HepG2 (cell line): ENCODE measurements at regions not wholly inside any gene's neighbourhood (a gene's known extent, or its start where the extent isn't known, plus 50 kb on each side); places are given as distances from the start of the nearest gene placed in this dataset.

Source experiments
- CHD4 ChIP-seq: fragments of 200-600 bp; sonication (generic); IDR thresholded peaks from 2 replicates; pipeline ENCODE4 v1.7.0; 2017; ENCODE audit warnings: mild to moderate bottlenecking, low read length, borderline replicate concordance
- CTCF ChIP-seq: sonication (generic); formaldehyde crosslinking; IDR thresholded peaks from 2 replicates; pipeline ENCODE4 v1.5.0; 2020; ENCODE audit warnings: mild to moderate bottlenecking, missing genetic modification reagents, moderate library complexity
- MXD1 ChIP-seq: sonication (generic); formaldehyde crosslinking; IDR thresholded peaks from 2 replicates; pipeline ENCODE4 v1.4.0; 2020; ENCODE audit warnings: mild to moderate bottlenecking, missing genetic modification reagents
- POLR2A ChIP-seq, 2 experiments: IDR thresholded peaks; 2 replicates each; pipeline ENCODE4 v1.6.1; 2011; ENCODE audit warnings: low read depth in 2 of 2, low read length in 2 of 2, mild to moderate bottlenecking in 1 of 2, moderate library complexity in 1 of 2; ENCODE audit not compliant: insufficient read depth in 1 of 2
- PRDM10 ChIP-seq: sonication (generic); formaldehyde crosslinking; IDR thresholded peaks from 2 replicates; pipeline ENCODE4 v1.4.0; 2020; ENCODE audit warnings: low read depth, missing genetic modification reagents
- RBFOX2 ChIP-seq: fragments of 200-400 bp; formaldehyde crosslinking; IDR thresholded peaks from 2 replicates; pipeline ENCODE4 v1.6.1; 2017; ENCODE audit warnings: low read depth, mild to moderate bottlenecking, low read length
- RXRA ChIP-seq: sonication (generic); formaldehyde crosslinking; IDR thresholded peaks from 2 replicates; pipeline ENCODE4 v1.5.1; 2020; ENCODE audit warnings: missing genetic modification reagents
- STAT6 ChIP-seq: sonication (generic); formaldehyde crosslinking; IDR thresholded peaks from 2 replicates; pipeline ENCODE4 v1.4.0; 2020; ENCODE audit warnings: missing genetic modification reagents, mild to moderate bottlenecking, borderline replicate concordance
- ZNF724P ChIP-seq: sonication (generic); formaldehyde crosslinking; IDR thresholded peaks from 2 replicates; pipeline ENCODE4 v1.8.0; 2022; ENCODE audit warnings: missing genetic modification reagents, borderline replicate concordance
- TF ChIP-seq, protein P1 (sequence below): sonication (generic); formaldehyde crosslinking; IDR thresholded peaks from 2 replicates; pipeline ENCODE4 v1.5.0; 2020; ENCODE audit warnings: missing genetic modification reagents, mild to moderate bottlenecking, borderline replicate concordance

DNA sequence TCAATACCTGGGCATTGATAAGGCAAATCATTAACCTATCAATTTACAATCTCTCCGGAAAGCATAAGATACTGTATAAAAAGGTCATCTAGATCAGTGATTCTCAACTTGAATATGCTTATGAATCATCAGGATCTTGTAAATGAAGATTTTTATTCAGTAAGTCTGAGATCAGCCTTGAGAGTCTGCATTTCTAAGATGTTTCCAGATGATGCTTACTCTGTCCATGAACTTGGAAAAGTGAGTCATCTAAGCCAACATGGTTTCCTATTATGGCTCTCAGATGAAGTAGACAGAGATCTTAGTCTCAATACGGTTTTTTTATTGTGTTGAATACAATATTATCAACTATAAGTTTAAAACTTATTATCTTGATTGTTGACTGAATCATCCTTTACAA, 226.4 kb upstream of the KIRREL3 start:
- no peak for TF ChIP-seq MXD1 (CRISPR knock-in tag)
- TF ChIP-seq CTCF = no peak
- TF ChIP-seq PRDM10 (CRISPR knock-in tag) = no peak
- TF ChIP-seq STAT6 (CRISPR knock-in tag) = no peak
- no peak for TF ChIP-seq POLR2A (IDR thresholded peaks at IDR 0.05; ENCODE audit: insufficient read depth in 1 of 2, low read depth in 2 of 2, low read length in 2 of 2)
- TF ChIP-seq, protein P1, sequence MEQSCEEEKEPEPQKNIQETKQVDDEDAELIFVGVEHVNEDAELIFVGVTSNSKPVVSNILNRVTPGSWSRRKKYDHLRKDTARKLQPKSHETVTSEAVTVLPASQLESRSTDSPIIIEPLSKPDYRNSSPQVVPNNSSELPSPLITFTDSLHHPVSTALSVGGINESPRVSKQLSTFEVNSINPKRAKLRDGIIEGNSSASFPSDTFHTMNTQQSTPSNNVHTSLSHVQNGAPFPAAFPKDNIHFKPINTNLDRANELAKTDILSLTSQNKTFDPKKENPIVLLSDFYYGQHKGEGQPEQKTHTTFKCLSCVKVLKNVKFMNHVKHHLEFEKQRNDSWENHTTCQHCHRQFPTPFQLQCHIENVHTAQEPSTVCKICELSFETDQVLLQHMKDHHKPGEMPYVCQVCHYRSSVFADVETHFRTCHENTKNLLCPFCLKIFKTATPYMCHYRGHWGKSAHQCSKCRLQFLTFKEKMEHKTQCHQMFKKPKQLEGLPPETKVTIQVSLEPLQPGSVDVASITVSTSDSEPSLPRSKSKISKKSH (CRISPR knock-in tag) = no peak
- TF ChIP-seq RBFOX2 = no peak
- TF ChIP-seq CHD4 = no peak
- no peak for TF ChIP-seq ZNF724P (CRISPR knock-in tag)
- TF ChIP-seq RXRA (CRISPR knock-in tag) = no peak
